ENCODE measurements at regions not wholly inside any gene's neighbourhood (a gene's known extent, or its start where the extent isn't known, plus 50 kb on each side); places are given as distances from the start of the nearest gene placed in this dataset.

- Histone ChIP-seq H3K36me3 (no peaks in the 10 kb centered on the region), H3K27me3 (ENCODE audit: low read depth) (peaks cover 78% of the 10 kb centered on the region), H3K4me3 (no peak overlapping the region), H3K4me1 (no peaks in the 10 kb centered on the region), H3K9me3 (replicated peaks) (no peaks in the 10 kb centered on the region), H3K27ac (replicated peaks) (no peak overlapping the region)
- intact Hi-C loops (cut with micrococcal nuclease): no loop called here
- no peak for TF ChIP-seq CTCF (IDR thresholded peaks at IDR 0.05; ENCODE audit: borderline replicate concordance)
- no peak for DNase-seq
These were observed 174.4 kb downstream of the TMEM18 start for GRCh38 chr2:502831-503230.

GRCh38 chr2:501667-502066 is 175.5 kb downstream of the TMEM18 start:
- no peak overlapping the region for H3K27ac ChIP-seq (replicated peaks)
- H3K9me3 ChIP-seq (replicated peaks): no peaks in the 10 kb centered on the region
- H3K27me3 ChIP-seq (ENCODE audit: low read depth): peaks cover 76% of the 10 kb centered on the region
- no peak for DNase-seq
- H3K4me3 ChIP-seq: no peak overlapping the region
- TF ChIP-seq CTCF (IDR thresholded peaks at IDR 0.05; ENCODE audit: borderline replicate concordance): no peak
- no peaks in the 10 kb centered on the region for H3K4me1 ChIP-seq
- no peaks in the 10 kb centered on the region for H3K36me3 ChIP-seq
- intact Hi-C loops (cut with micrococcal nuclease): no loop called here

- Histone ChIP-seq H3K27ac (replicated peaks) (no peak overlapping the region), H3K36me3 (no peaks in the 10 kb centered on the region), H3K9me3 (replicated peaks) (no peaks in the 10 kb centered on the region), H3K4me1 (no peaks in the 10 kb centered on the region), H3K4me3 (no peak overlapping the region), H3K27me3 (ENCODE audit: low read depth) (peaks cover 76% of the 10 kb centered on the region)
- no peak for DNase-seq
- no peak for TF ChIP-seq CTCF (IDR thresholded peaks at IDR 0.05; ENCODE audit: borderline replicate concordance)
- intact Hi-C loops (cut with micrococcal nuclease): no loop called here
These were observed 176.1 kb downstream of the TMEM18 start for GRCh38 chr2:501130-501529.

- Histone ChIP-seq H3K27me3 (ENCODE audit: low read depth) (peaks cover 64% of the 10 kb centered on the region), H3K4me1 (no peaks in the 10 kb centered on the region), H3K9me3 (replicated peaks) (no peaks in the 10 kb centered on the region), H3K36me3 (no peaks in the 10 kb centered on the region), H3K27ac (replicated peaks) (no peak overlapping the region), H3K4me3 (no peak overlapping the region)
- no peak for TF ChIP-seq CTCF (IDR thresholded peaks at IDR 0.05; ENCODE audit: borderline replicate concordance)
- intact Hi-C loops (cut with micrococcal nuclease): no loop called here
- DNase-seq: no peak
These were observed 177.5 kb downstream of the TMEM18 start for GRCh38 chr2:499726-500125.

- intact Hi-C loops (cut with micrococcal nuclease): no loop called here
- TF ChIP-seq CTCF (IDR thresholded peaks at IDR 0.05; ENCODE audit: borderline replicate concordance): no peak
- Histone ChIP-seq H3K4me3 (no peak overlapping the region), H3K36me3 (no peaks in the 10 kb centered on the region), H3K4me1 (no peaks in the 10 kb centered on the region), H3K9me3 (replicated peaks) (no peaks in the 10 kb centered on the region), H3K27ac (replicated peaks) (no peak overlapping the region), H3K27me3 (ENCODE audit: low read depth) (peaks cover 64% of the 10 kb centered on the region)
- no peak for DNase-seq
These were observed 178.6 kb downstream of the TMEM18 start for GRCh38 chr2:498493-499178.

Data from left ventricle myocardium inferior (tissue), 1 donor.